A549 (cell line): ENCODE measurements at regions not wholly inside any gene's neighbourhood (a gene's known extent, or its start where the extent isn't known, plus 50 kb on each side); places are given as distances from the start of the nearest gene placed in this dataset.

Experiments used
- ATAC-seq, 2 experiments: fragments of 200-7000 bp in 1 of 2; fragments of >200 bp in 1 of 2; cut with Nextera tagmentation in 1 of 2; cut with Tn5 transposase in 1 of 2; 3 replicates each; pipeline versions ENCODE4 v1.8.0 to v1.9.1; 2018 to 2020; ENCODE audit warnings: mild to moderate bottlenecking in 1 of 2, moderate library complexity in 1 of 2
- CTCF ChIA-PET: fragments of 300-600 bp; sonication (Branson Sonifier 250); formaldehyde crosslinking; extraction: SDS; loops from one replicate; lab custom pipeline; 2021; ENCODE audit warnings: antibody characterized with exemption, inconsistent platforms; lab: Yijun Ruan, JAX
- POLR2A ChIA-PET: fragments of 350-600 bp; formaldehyde crosslinking; extraction: SDS; loops from one replicate; lab custom pipeline; 2021; ENCODE audit warnings: antibody characterized with exemption, inconsistent platforms; lab: Yijun Ruan, JAX
- DNase-seq, 2 experiments: peaks; one replicate each; pipeline versions ENCODE4 v3.0.0 to v3.0.0-alpha.2; 2011 to 2016; ENCODE audit warnings: low read depth in 1 of 2, low spot score in 1 of 2
- FAIRE-seq: peaks from 2 replicates; lab custom pipeline; 2011; peaks lifted over from hg19 to GRCh38; lab: Jason Lieb, UNC
- H3K27ac ChIP-seq, 2 experiments: fragments of >200 bp; sonication (Bioruptor Twin); formaldehyde crosslinking; 3 replicates each; pipeline ENCODE4 v1.5.1; 2016 to 2017
- H3K4me1 ChIP-seq: fragments of >200 bp; sonication (Bioruptor Twin); formaldehyde crosslinking; 3 replicates; pipeline ENCODE4 v1.6.1; 2016
- H3K4me2 ChIP-seq: fragments of >200 bp; sonication (Bioruptor Twin); formaldehyde crosslinking; 3 replicates; pipeline ENCODE4 v1.6.1; 2016
- H3K4me3 ChIP-seq: fragments of >200 bp; sonication (Bioruptor Twin); formaldehyde crosslinking; 3 replicates; pipeline ENCODE4 v1.5.1; 2016
- H3K9me3 ChIP-seq: fragments of >200 bp; sonication (Bioruptor Twin); formaldehyde crosslinking; 3 replicates; pipeline ENCODE4 v1.6.1; 2016
- BHLHE40 ChIP-seq: IDR thresholded peaks from 2 replicates; pipeline ENCODE4 v1.6.1; 2012; ENCODE audit warnings: low read depth, low read length, inconsistent platforms
- CHD2 ChIP-seq: fragments of 150-350 bp; IDR thresholded peaks from 2 replicates; pipeline ENCODE4 v1.6.1; 2014; ENCODE audit warnings: low read length; ENCODE audit not compliant: partially characterized antibody
- CHD4 ChIP-seq: fragments of 200-600 bp; sonication (generic); IDR thresholded peaks from 2 replicates; pipeline ENCODE4 v1.6.1; 2016; ENCODE audit warnings: antibody characterized with exemption, mild to moderate bottlenecking, borderline replicate concordance
- EHF ChIP-seq: fragments of 250-450 bp; sonication (Bioruptor Pico); IDR thresholded peaks from 2 replicates; pipeline ENCODE4 v1.5.0; 2020; ENCODE audit warnings: mild to moderate bottlenecking
- EHMT2 ChIP-seq: fragments of 200-600 bp; sonication (generic); IDR thresholded peaks from 2 replicates; pipeline ENCODE4 v1.6.1; 2016; ENCODE audit warnings: antibody characterized with exemption, low read depth, mild to moderate bottlenecking, moderate library complexity
- EP300 ChIP-seq, 2 experiments: fragments of >200 bp; sonication (Bioruptor Twin); formaldehyde crosslinking; IDR thresholded peaks; 2 replicates in 1 of 2; 3 replicates in 1 of 2; pipeline ENCODE4 v1.6.1; 2016 to 2017
- ESRRA ChIP-seq: fragments of 150-350 bp; IDR thresholded peaks from 2 replicates; pipeline ENCODE4 v1.6.1; 2014; ENCODE audit warnings: mild to moderate bottlenecking, low read length, borderline replicate concordance
- FOSB ChIP-seq: fragments of 250-450 bp; sonication (Bioruptor Pico); IDR thresholded peaks from 2 replicates; pipeline ENCODE4 v1.5.0; 2020; ENCODE audit warnings: mild to moderate bottlenecking, moderate library complexity
- FOXS1 ChIP-seq: fragments of 250-450 bp; sonication (Bioruptor Pico); IDR thresholded peaks from 2 replicates; pipeline ENCODE4 v1.5.0; 2020; ENCODE audit warnings: mild to moderate bottlenecking, moderate library complexity
- HDAC2 ChIP-seq: fragments of 200-600 bp; sonication (generic); IDR thresholded peaks from 2 replicates; pipeline ENCODE4 v1.6.1; 2016
- HEYL ChIP-seq: fragments of 250-450 bp; sonication (Bioruptor Pico); IDR thresholded peaks from 2 replicates; pipeline ENCODE4 v1.8.0; 2021; ENCODE audit warnings: mild to moderate bottlenecking, moderate library complexity
- JUN ChIP-seq, 2 experiments: fragments of >200 bp; sonication (Bioruptor Twin); formaldehyde crosslinking; IDR thresholded peaks; 2 replicates in 1 of 2; 3 replicates in 1 of 2; pipeline ENCODE4 v1.6.1; 2016 to 2017
- JUNB ChIP-seq: fragments of >200 bp; sonication (Bioruptor Twin); formaldehyde crosslinking; IDR thresholded peaks from 2 replicates; pipeline ENCODE4 v1.6.1; 2016
- MAFK ChIP-seq: fragments of 450-650 bp; IDR thresholded peaks from 2 replicates; pipeline ENCODE4 v1.6.1; 2014; ENCODE audit not compliant: partially characterized antibody
- MAZ ChIP-seq: fragments of 150-350 bp; IDR thresholded peaks from 2 replicates; pipeline ENCODE4 v1.6.1; 2014; ENCODE audit warnings: antibody characterized with exemption, low read depth, low read length, borderline replicate concordance
- MYC ChIP-seq: IDR thresholded peaks from 2 replicates; pipeline ENCODE4 v1.6.1; 2012; ENCODE audit warnings: mild to moderate bottlenecking, inconsistent platforms, low read length, improper control_type of control experiment, borderline replicate concordance
- NR3C1 ChIP-seq: fragments of >200 bp; sonication (Bioruptor Twin); formaldehyde crosslinking; IDR thresholded peaks from 3 replicates; pipeline ENCODE4 v1.6.1; 2017
- RAD21 ChIP-seq, 2 experiments: fragments of >200 bp in 1 of 2; sonication (Bioruptor Twin) in 1 of 2; formaldehyde crosslinking in 1 of 2; IDR thresholded peaks in 1 of 2; conservative IDR thresholded peaks in 1 of 2; 2 replicates in 1 of 2; 3 replicates in 1 of 2; pipeline ENCODE4 v1.6.1; 2012 to 2018; ENCODE audit warnings: inconsistent platforms in 1 of 2
- RARB ChIP-seq: fragments of 250-450 bp; sonication (Bioruptor Pico); IDR thresholded peaks from 2 replicates; pipeline ENCODE4 v1.8.0; 2021; ENCODE audit warnings: mild to moderate bottlenecking, moderate library complexity
- RCOR1 ChIP-seq: fragments of 150-350 bp; IDR thresholded peaks from 2 replicates; pipeline ENCODE4 v1.6.1; 2014; ENCODE audit warnings: antibody characterized with exemption, low read length, low read depth
- SMC3 ChIP-seq: fragments of >200 bp; sonication (Bioruptor Twin); formaldehyde crosslinking; IDR thresholded peaks from 3 replicates; pipeline ENCODE4 v1.6.1; 2018; ENCODE audit warnings: inconsistent platforms
- SREBF2 ChIP-seq: fragments of 450-650 bp; IDR thresholded peaks from 2 replicates; pipeline ENCODE4 v1.6.1; 2014; ENCODE audit warnings: mild to moderate bottlenecking, moderate library complexity
- TP53 ChIP-seq: fragments of 250-450 bp; sonication (Bioruptor Pico); IDR thresholded peaks from 2 replicates; pipeline ENCODE4 v1.5.0; 2021; ENCODE audit warnings: mild to moderate bottlenecking, moderate library complexity
- ZC3H11A ChIP-seq: fragments of 450-650 bp; IDR thresholded peaks from 2 replicates; pipeline ENCODE4 v1.6.1; 2014; ENCODE audit warnings: antibody characterized with exemption, mild to moderate bottlenecking
- ZNF302 ChIP-seq: fragments of 250-450 bp; sonication (Bioruptor Pico); IDR thresholded peaks from 2 replicates; pipeline ENCODE4 v1.9.0; 2021; ENCODE audit warnings: inconsistent platforms, mild to moderate bottlenecking, moderate library complexity
- WGBS: methylation state at CpG from one replicate; pipeline ENCODE4 v1.1.6; 2017; ENCODE audit errors: missing lambda C conversion rate; 5-methylcytosine and 5-hydroxymethylcytosine counted together
- TF ChIP-seq, protein P1 (sequence below): IDR thresholded peaks from 2 replicates; pipeline ENCODE4 v1.6.1; 2012
- TF ChIP-seq, protein P2 (sequence below): fragments of 450-650 bp; IDR thresholded peaks from 2 replicates; pipeline ENCODE4 v1.6.1; 2014; ENCODE audit warnings: antibody characterized with exemption
- TF ChIP-seq, protein P3 (sequence below): fragments of >200 bp; sonication (Bioruptor Twin); formaldehyde crosslinking; IDR thresholded peaks from 3 replicates; pipeline ENCODE4 v1.5.1; 2016
- TF ChIP-seq, protein P4 (sequence below): fragments of >200 bp; sonication (Bioruptor Twin); formaldehyde crosslinking; IDR thresholded peaks from 2 replicates; pipeline ENCODE4 v1.6.1; 2016

DNA sequence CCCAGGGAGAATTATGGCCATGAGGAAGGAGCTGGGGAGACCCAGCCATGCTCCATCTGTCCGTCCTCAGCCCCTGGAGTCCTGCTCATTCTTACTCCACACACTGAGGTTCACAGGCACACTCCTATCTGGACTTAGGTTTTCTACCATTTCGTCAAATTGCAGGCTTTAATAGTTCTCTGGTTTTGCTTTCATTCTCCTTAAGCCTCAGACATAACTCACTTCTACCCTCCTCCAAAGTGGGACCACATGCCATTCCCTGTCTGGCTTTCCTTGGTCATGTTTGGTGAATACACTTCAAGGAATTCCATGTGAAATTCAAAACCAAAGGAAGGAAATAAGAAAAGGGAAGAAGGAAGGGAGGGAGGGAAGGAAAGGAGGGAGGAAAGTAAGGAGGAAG is 115.7 kb downstream of the CMPK2 start:
- no peak for ATAC-seq
- TF ChIP-seq RCOR1 (no peak), SREBF2 (no peak), RARB (CRISPR knock-in tag) (no peak), TP53 (CRISPR knock-in tag) (no peak), MAZ (no peak), RAD21 (conservative IDR thresholded peaks at IDR 0.05 in 1 of 2, IDR thresholded peaks at IDR 0.05 in 1 of 2) (no peak), MYC (no peak)
- TF ChIP-seq, protein P1, sequence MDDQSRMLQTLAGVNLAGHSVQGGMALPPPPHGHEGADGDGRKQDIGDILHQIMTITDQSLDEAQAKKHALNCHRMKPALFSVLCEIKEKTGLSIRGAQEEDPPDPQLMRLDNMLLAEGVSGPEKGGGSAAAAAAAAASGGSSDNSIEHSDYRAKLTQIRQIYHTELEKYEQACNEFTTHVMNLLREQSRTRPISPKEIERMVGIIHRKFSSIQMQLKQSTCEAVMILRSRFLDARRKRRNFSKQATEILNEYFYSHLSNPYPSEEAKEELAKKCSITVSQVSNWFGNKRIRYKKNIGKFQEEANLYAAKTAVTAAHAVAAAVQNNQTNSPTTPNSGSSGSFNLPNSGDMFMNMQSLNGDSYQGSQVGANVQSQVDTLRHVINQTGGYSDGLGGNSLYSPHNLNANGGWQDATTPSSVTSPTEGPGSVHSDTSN = no peak
- 2% methylated on average over 2 of the region's 2 CpGs for WGBS

DNA sequence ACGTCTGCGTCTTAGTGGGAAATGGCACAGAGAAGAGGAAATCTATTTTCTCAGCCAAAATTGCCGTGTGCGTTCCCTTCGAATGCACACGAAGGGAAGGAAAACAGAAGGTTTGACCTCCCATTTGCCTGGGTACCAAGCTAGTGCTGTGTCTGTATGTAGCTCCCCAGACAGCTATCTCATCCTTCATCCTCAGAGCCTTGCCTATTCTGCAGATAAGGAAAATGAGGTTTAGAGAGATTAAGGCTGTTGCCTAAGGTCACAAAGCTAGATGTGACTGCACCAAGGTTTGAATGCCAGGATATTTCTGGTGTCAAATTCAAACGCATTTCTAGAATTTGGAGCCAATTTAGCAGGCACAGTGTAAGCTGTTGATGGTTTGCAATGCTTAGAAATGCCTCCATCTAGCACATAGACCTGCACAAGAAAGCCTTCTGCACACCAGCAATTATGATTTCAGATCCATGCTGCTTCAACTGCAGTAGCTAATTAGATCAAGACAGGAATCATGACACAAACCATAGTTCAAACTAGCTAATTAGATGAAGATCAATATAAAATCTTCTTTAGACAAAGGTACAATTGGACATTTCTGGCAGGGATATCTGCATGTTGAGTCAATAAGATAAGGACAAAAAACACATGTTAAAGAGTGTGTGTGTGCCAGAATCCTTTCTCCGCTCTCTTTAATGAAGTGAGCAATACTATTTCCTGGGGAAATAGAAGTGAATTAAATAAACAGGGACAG is 115.1 kb downstream of the CMPK2 start:
- TF ChIP-seq ZNF302 (CRISPR knock-in tag) = no peak
- TF ChIP-seq NR3C1 = no peak
- no peak for TF ChIP-seq JUN (IDR thresholded peaks at IDR 0.05)
- no peak for TF ChIP-seq MAZ
- TF ChIP-seq FOXS1 (CRISPR knock-in tag) = no peak
- TF ChIP-seq, protein P1 = no peak
- TF ChIP-seq BHLHE40 = no peak
- no peak for TF ChIP-seq RCOR1
- TF ChIP-seq EHMT2 = no peak
- no peak for TF ChIP-seq ZC3H11A
- TF ChIP-seq, protein P2, sequence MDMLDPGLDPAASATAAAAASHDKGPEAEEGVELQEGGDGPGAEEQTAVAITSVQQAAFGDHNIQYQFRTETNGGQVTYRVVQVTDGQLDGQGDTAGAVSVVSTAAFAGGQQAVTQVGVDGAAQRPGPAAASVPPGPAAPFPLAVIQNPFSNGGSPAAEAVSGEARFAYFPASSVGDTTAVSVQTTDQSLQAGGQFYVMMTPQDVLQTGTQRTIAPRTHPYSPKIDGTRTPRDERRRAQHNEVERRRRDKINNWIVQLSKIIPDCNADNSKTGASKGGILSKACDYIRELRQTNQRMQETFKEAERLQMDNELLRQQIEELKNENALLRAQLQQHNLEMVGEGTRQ = no peak
- no peak for TF ChIP-seq RARB (CRISPR knock-in tag)
- TF ChIP-seq FOSB = no peak
- no peak for TF ChIP-seq HDAC2
- TF ChIP-seq RAD21 (conservative IDR thresholded peaks at IDR 0.05 in 1 of 2, IDR thresholded peaks at IDR 0.05 in 1 of 2) = no peak
- no peak for TF ChIP-seq CHD4
- no peak for TF ChIP-seq MAFK
- WGBS = 36% methylated on average over 8 of the region's 8 CpGs
- ChIA-PET CTCF (interaction anchor here (2.2 kb wide), 1 partner anchor 22 kb away, joined by 7 read pairs; no protein-coding TSS in a partner anchor), POLR2A (no interaction called here)
- ATAC-seq (no peak), FAIRE-seq (no peak), DNase-seq (no peak)
- Histone ChIP-seq H3K4me3 (no peak overlapping the region), H3K4me1 (no peaks in the 10 kb centered on the region), H3K4me2 (no peak overlapping the region), H3K9me3 (no peaks in the 10 kb centered on the region), H3K27ac (no peak overlapping the region)

More for the DNA sequence above, 115.7 kb downstream of the CMPK2 start:
- Histone ChIP-seq H3K4me3 (no peak overlapping the region), H3K4me2 (no peak overlapping the region), H3K27ac (no peak overlapping the region), H3K9me3 (no peaks in the 10 kb centered on the region), H3K4me1 (no peaks in the 10 kb centered on the region)
- DNase-seq = no peak
- CTCF ChIA-PET = interaction anchor here (1.2 kb wide), 1 partner anchor 23 kb away, joined by 3 read pairs; no protein-coding TSS in a partner anchor
- POLR2A ChIA-PET = no interaction called here
- FAIRE-seq = no peak

DNA sequence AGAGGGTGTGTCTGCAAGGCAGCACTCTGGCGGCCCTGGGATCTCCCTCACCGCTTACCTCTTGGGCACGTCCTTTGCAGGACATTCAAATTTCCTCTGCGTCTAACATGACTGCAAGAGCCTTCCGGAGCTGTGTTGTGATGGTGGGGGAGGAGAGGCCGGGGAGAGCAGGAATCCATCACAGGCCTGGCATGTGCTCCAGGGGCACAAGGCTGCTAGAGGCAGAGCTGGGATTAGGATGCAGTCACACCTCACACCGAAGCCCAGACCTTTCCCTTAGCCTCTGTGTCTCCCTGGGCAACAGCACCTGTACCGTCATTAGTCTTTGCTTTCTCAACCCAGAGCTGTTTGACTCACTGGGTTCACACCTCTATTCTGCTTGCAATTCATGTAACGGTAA is 111.3 kb downstream of the CMPK2 start:
- no peak for FAIRE-seq
- Histone ChIP-seq H3K27ac (no peak overlapping the region), H3K4me2 (no peak overlapping the region), H3K4me1 (no peaks in the 10 kb centered on the region), H3K4me3 (no peak overlapping the region), H3K9me3 (no peaks in the 10 kb centered on the region; the same call in 2 of the 3 replicates)
- 30% methylated on average over 9 of the region's 9 CpGs for WGBS
- CTCF ChIA-PET = interaction anchor here (0.7 to 2.7 kb wide), 3 partner anchors 8 to 20 kb away, joined by 3 to 14 read pairs (median 4); no protein-coding TSS in a partner anchor
- no peak for DNase-seq
- POLR2A ChIA-PET = no interaction called here
- ATAC-seq = no peak
- TF ChIP-seq BHLHE40 (no peak), JUNB (no peak), ZC3H11A (no peak), EP300 (IDR thresholded peaks at IDR 0.05) (no peak), RAD21 (conservative IDR thresholded peaks at IDR 0.05 in 1 of 2, IDR thresholded peaks at IDR 0.05 in 1 of 2) (no peak), SMC3 (no peak), JUN (IDR thresholded peaks at IDR 0.05) (no peak), ESRRA (no peak), ZNF302 (CRISPR knock-in tag) (no peak), CHD4 (no peak), HEYL (CRISPR knock-in tag) (no peak), EHF (CRISPR knock-in tag) (no peak), CHD2 (no peak), TP53 (CRISPR knock-in tag) (no peak)
- TF ChIP-seq, protein P3, sequence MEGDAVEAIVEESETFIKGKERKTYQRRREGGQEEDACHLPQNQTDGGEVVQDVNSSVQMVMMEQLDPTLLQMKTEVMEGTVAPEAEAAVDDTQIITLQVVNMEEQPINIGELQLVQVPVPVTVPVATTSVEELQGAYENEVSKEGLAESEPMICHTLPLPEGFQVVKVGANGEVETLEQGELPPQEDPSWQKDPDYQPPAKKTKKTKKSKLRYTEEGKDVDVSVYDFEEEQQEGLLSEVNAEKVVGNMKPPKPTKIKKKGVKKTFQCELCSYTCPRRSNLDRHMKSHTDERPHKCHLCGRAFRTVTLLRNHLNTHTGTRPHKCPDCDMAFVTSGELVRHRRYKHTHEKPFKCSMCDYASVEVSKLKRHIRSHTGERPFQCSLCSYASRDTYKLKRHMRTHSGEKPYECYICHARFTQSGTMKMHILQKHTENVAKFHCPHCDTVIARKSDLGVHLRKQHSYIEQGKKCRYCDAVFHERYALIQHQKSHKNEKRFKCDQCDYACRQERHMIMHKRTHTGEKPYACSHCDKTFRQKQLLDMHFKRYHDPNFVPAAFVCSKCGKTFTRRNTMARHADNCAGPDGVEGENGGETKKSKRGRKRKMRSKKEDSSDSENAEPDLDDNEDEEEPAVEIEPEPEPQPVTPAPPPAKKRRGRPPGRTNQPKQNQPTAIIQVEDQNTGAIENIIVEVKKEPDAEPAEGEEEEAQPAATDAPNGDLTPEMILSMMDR = no peak
- TF ChIP-seq, protein P4, sequence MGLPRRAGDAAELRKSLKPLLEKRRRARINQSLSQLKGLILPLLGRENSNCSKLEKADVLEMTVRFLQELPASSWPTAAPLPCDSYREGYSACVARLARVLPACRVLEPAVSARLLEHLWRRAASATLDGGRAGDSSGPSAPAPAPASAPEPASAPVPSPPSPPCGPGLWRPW = no peak
